Transverse colon (tissue), 4 donors: ENCODE measurements at regions not wholly inside any gene's neighbourhood (a gene's known extent, or its start where the extent isn't known, plus 50 kb on each side); places are given as distances from the start of the nearest gene placed in this dataset.

Experiments used
- DNase-seq: peaks from one replicate; pipeline ENCODE4 v3.0.0-alpha.2; 2019
- H3K27ac ChIP-seq, 4 donors: fragments of 200-600 bp; sonication (generic); 2 replicates each; pipeline ENCODE4 v1.5.1; 2016 to 2018; ENCODE audit warnings: inconsistent platforms in 4 of 4
- H3K27me3 ChIP-seq: fragments of 200-600 bp; sonication (generic); 2 replicates; pipeline ENCODE4 v1.5.1; 2017; ENCODE audit warnings: inconsistent platforms
- H3K36me3 ChIP-seq, 4 donors: fragments of 200-600 bp; sonication (generic); 2 replicates each; pipeline ENCODE4 v1.5.1; 2017 to 2019; ENCODE audit warnings: inconsistent platforms in 4 of 4
- H3K4me1 ChIP-seq, 4 donors: fragments of 200-600 bp; sonication (generic); 2 replicates each; pipeline ENCODE4 v1.5.1; 2017 to 2020; ENCODE audit warnings: inconsistent platforms in 4 of 4
- H3K4me3 ChIP-seq, 4 donors: fragments of 200-600 bp; sonication (generic); 1 replicate in 1 of 4; 2 replicates in 3 of 4; pipeline versions ENCODE4 v1.5.1 to v1.6.1; 2017 to 2019; ENCODE audit warnings: inconsistent platforms in 4 of 4
- H3K9me3 ChIP-seq, 2 donors: fragments of 200-600 bp; sonication (generic); 2 replicates each; pipeline ENCODE4 v1.5.1; 2017 to 2019; ENCODE audit warnings: inconsistent platforms in 2 of 2
- CTCF ChIP-seq, 5 experiments: fragments of 200-600 bp in 3 of 5; fragments of 450-650 bp in 2 of 5; sonication (generic) in 3 of 5; IDR thresholded peaks; 1 replicate in 2 of 5; 2 replicates in 3 of 5; pipeline ENCODE4 v1.5.1; 2016 to 2017; ENCODE audit warnings: antibody characterized with exemption in 5 of 5, inconsistent platforms in 3 of 5, mild to moderate bottlenecking in 2 of 5, moderate library complexity in 1 of 5
- EP300 ChIP-seq: sonication (generic); formaldehyde crosslinking; IDR thresholded peaks from one replicate; pipeline ENCODE4 v1.6.1; 2017; ENCODE audit warnings: antibody characterized with exemption, low read depth
- POLR2A ChIP-seq: fragments of 450-650 bp; IDR thresholded peaks from one replicate; pipeline ENCODE4 v1.6.1; 2016; ENCODE audit warnings: antibody characterized with exemption, mild to moderate bottlenecking, moderate library complexity
- POLR2AphosphoS5 ChIP-seq, 3 donors: sonication (generic); formaldehyde crosslinking; IDR thresholded peaks; one replicate each; pipeline ENCODE4 v1.6.1; 2016; ENCODE audit warnings: antibody characterized with exemption in 3 of 3
- WGBS, 2 donors: methylation state at CpG; one replicate each; pipeline ENCODE4 v1.1.5; 2018; ENCODE audit warnings: low coverage in 1 of 2; 5-methylcytosine and 5-hydroxymethylcytosine counted together
- in situ Hi-C, 4 donors: fragments of 200-750 bp; cut with MboI; loops; one replicate each; pipeline versions ENCODE4 v1.15.0 to v1.15.1; 2017; ENCODE audit warnings: low sequenced_read_pairs in 3 of 4, low pct_ligation_motif_present in 1 of 4, low pct_unique_long_range_greater_than_20kb in 1 of 4
- intact Hi-C: fragments of 100-400 bp; cut with DNase I; formaldehyde crosslinking; loops from one replicate; pipeline ENCODE4 v1.15.1; 2023; ENCODE audit warnings: low total_unique reads

- no peak overlapping the region for H3K27ac ChIP-seq
- H3K4me1 ChIP-seq, result no peaks in the 10 kb centered on the region
- no peak overlapping the region for H3K4me3 ChIP-seq
- intact Hi-C loops, result no loop called here
- WGBS, 2 donors, result 63 to 73% methylated on average over 7 to 9 of the region's 9 CpGs
- no peak for DNase-seq
- in situ Hi-C loops, result no loop called here
- no peaks in the 10 kb centered on the region for H3K9me3 ChIP-seq
- H3K27me3 ChIP-seq, result no peaks in the 10 kb centered on the region
- H3K36me3 ChIP-seq, result no peaks in the 10 kb centered on the region
- TF ChIP-seq EP300, result no peak
- no peak for TF ChIP-seq POLR2A
- TF ChIP-seq POLR2AphosphoS5 (IDR thresholded peaks at IDR 0.05), result no peak
- no peak for TF ChIP-seq CTCF (IDR thresholded peaks at IDR 0.05)
Observed at GRCh38 chr20:60507087-60507694, 549.0 kb downstream of the CDH26 start.

GRCh38 chr20:60509407-60509806 is 551.2 kb downstream of the CDH26 start:
- Histone ChIP-seq H3K4me1 (no peaks in the 10 kb centered on the region), H3K36me3 (no peaks in the 10 kb centered on the region), H3K27me3 (no peaks in the 10 kb centered on the region), H3K9me3 (no peaks in the 10 kb centered on the region), H3K4me3 (no peak overlapping the region), H3K27ac (no peak overlapping the region)
- WGBS, 2 donors, result 76 to 86% methylated on average over 3 to 4 of the region's 4 CpGs
- in situ Hi-C loops (no loop called here), intact Hi-C loops (no loop called here)
- DNase-seq, result no peak
- TF ChIP-seq EP300, result no peak

GRCh38 chr20:60510356-60510755 is 552.1 kb downstream of the CDH26 start:
- TF ChIP-seq EP300 (no peak), CTCF (IDR thresholded peaks at IDR 0.05) (no peak), POLR2AphosphoS5 (IDR thresholded peaks at IDR 0.05) (no peak), POLR2A (no peak)
- in situ Hi-C loops (no loop called here), intact Hi-C loops (no loop called here)
- Histone ChIP-seq H3K9me3 (no peaks in the 10 kb centered on the region), H3K4me1 (no peaks in the 10 kb centered on the region), H3K4me3 (no peak overlapping the region), H3K27me3 (no peaks in the 10 kb centered on the region), H3K27ac (no peak overlapping the region), H3K36me3 (no peaks in the 10 kb centered on the region)
- 50 to 61% methylated on average over 4 of the region's 4 CpGs for WGBS, 2 donors
- DNase-seq, result no peak

GRCh38 chr20:60512443-60512842 is 554.2 kb downstream of the CDH26 start:
- intact Hi-C loops, result no loop called here
- TF ChIP-seq POLR2A (no peak), EP300 (no peak), CTCF (IDR thresholded peaks at IDR 0.05) (no peak), POLR2AphosphoS5 (IDR thresholded peaks at IDR 0.05) (no peak)
- Histone ChIP-seq H3K36me3 (no peaks in the 10 kb centered on the region), H3K27ac (no peak overlapping the region), H3K9me3 (no peaks in the 10 kb centered on the region), H3K27me3 (no peaks in the 10 kb centered on the region), H3K4me1 (no peaks in the 10 kb centered on the region), H3K4me3 (no peak overlapping the region)
- in situ Hi-C loops, result no loop called here
- no peak for DNase-seq
- 75 to 83% methylated on average over 4 of the region's 4 CpGs for WGBS, 2 donors

DNA sequence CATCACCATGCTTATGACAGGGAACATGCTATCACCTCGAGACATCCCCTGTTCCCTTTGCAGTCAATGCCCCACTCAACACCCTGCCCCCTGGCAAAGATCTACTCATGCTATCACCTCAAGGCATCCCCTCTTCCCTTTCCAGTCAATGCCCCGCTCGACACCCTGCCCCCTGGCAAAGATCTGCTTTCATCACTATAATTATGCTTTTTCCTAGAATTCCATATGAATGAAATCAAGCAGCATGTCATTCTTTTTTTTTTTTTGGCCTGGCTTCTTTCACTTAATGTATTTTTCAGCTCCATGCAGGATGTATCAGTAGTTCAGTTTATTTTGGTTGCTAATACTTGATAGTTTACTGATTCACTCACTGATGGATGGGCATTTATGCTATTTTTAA is 554.9 kb downstream of the CDH26 start:
- Histone ChIP-seq H3K4me1 (no peaks in the 10 kb centered on the region), H3K4me3 (no peak overlapping the region), H3K36me3 (no peaks in the 10 kb centered on the region), H3K9me3 (no peaks in the 10 kb centered on the region), H3K27ac (no peak overlapping the region), H3K27me3 (no peaks in the 10 kb centered on the region)
- TF ChIP-seq EP300, result no peak
- no peak for TF ChIP-seq POLR2A
- TF ChIP-seq POLR2AphosphoS5 (IDR thresholded peaks at IDR 0.05), result no peak
- TF ChIP-seq CTCF (IDR thresholded peaks at IDR 0.05), result no peak
- no peak for DNase-seq
- intact Hi-C loops, result no loop called here
- in situ Hi-C loops, result no loop called here
- WGBS, 2 donors, result 62 to 73% methylated on average over 3 of the region's 3 CpGs
